ENCODE measurements at regions not wholly inside any gene's neighbourhood (a gene's known extent, or its start where the extent isn't known, plus 50 kb on each side); places are given as distances from the start of the nearest gene placed in this dataset.
"Not testable (repeated sequence)": the region's sequence is repeated elsewhere in the genome, so short reads cannot be mapped to it uniquely, and the experiment has no call there.

DNA sequence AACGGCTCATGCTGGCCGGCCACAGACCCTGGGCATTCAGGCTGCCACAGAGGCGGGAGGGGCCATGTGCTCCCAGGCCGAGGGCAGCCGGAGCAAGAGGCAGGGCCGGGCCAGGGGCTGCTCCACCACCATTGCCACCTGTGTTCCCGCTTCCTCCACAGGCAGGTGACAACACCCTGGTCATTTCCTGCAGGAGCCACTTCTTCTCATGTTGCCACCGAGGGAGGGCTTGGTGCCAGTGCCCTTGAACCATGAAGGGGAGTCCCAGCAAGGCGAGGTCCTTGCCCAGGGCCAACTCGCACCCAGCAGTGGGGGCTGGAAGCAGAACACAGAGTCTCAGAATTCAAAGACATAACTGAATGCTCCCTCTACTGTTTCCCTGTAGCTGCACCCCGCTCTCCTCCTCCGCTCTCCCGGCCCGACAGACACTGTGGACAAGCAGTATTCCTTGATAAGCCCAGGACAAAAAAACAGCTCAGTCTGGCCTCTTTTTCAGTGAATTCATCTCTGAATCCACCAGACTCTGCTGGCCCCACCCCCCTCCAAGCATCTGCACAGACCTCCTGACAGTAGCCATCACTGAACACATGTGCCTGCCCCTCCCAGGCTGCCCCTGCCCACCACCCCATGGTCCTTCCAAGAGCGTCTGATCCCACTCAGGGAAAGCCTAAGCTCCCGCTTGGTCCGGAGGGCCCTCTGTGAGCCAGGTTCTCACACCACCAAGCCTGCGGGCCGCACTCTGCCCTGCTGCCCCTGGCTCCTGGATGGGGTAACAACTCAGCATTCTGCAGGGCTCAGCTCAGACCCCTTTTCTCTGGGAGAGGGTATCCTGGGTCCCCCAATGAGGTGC is 1074.9 kb downstream of the RPIA start:
- TF ChIP-seq, protein P1, sequence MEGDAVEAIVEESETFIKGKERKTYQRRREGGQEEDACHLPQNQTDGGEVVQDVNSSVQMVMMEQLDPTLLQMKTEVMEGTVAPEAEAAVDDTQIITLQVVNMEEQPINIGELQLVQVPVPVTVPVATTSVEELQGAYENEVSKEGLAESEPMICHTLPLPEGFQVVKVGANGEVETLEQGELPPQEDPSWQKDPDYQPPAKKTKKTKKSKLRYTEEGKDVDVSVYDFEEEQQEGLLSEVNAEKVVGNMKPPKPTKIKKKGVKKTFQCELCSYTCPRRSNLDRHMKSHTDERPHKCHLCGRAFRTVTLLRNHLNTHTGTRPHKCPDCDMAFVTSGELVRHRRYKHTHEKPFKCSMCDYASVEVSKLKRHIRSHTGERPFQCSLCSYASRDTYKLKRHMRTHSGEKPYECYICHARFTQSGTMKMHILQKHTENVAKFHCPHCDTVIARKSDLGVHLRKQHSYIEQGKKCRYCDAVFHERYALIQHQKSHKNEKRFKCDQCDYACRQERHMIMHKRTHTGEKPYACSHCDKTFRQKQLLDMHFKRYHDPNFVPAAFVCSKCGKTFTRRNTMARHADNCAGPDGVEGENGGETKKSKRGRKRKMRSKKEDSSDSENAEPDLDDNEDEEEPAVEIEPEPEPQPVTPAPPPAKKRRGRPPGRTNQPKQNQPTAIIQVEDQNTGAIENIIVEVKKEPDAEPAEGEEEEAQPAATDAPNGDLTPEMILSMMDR (IDR thresholded peaks at IDR 0.05; ENCODE audit: insufficient read depth, low read depth, low read length): not testable (repeated sequence)
- TF ChIP-seq EZH2 (IDR thresholded peaks at IDR 0.05; ENCODE audit: insufficient read depth, low read length): not testable (repeated sequence)
